Fibroblast of lung (primary cell): ENCODE measurements at regions not wholly inside any gene's neighbourhood (a gene's known extent, or its start where the extent isn't known, plus 50 kb on each side); places are given as distances from the start of the nearest gene placed in this dataset.

Experiments used
- DNase-seq, 2 donors: peaks; one replicate each; pipeline versions ENCODE4 v3.0.0 to v3.0.0-alpha.2; 2010; ENCODE audit warnings: low read depth in 2 of 2
- H2AFZ ChIP-seq: 2 replicates; pipeline ENCODE4 v1.5.1; 2012; ENCODE audit warnings: low read length, control low read depth, inconsistent platforms
- H3K27ac ChIP-seq: 2 replicates; pipeline ENCODE4 v1.5.1; 2011; ENCODE audit warnings: low read length, control low read depth; ENCODE audit not compliant: insufficient read depth
- H3K27me3 ChIP-seq: 2 replicates; pipeline ENCODE4 v1.5.1; 2011; ENCODE audit warnings: mild to moderate bottlenecking, low read length; ENCODE audit not compliant: control insufficient read depth, insufficient read depth
- H3K36me3 ChIP-seq: 2 replicates; pipeline ENCODE4 v1.5.1; 2011; ENCODE audit warnings: low read length; ENCODE audit not compliant: control insufficient read depth, insufficient read depth
- H3K4me1 ChIP-seq: 2 replicates; pipeline ENCODE4 v1.5.1; 2011; ENCODE audit warnings: low read length; ENCODE audit not compliant: control insufficient read depth, insufficient read depth; ENCODE audit errors: extremely low read depth
- H3K4me2 ChIP-seq: 2 replicates; pipeline ENCODE4 v1.5.1; 2011; ENCODE audit warnings: low read length, control low read depth; ENCODE audit not compliant: insufficient read depth; ENCODE audit errors: extremely low read depth
- H3K4me3 ChIP-seq, 4 experiments: fragments of 200-600 bp in 1 of 4; sonication (generic) in 1 of 4; replicated peaks in 1 of 4; 2 replicates each; pipeline ENCODE4 v1.5.1; 2011 to 2016; ENCODE audit warnings: low read length in 4 of 4, low read depth in 3 of 4, mild to moderate bottlenecking in 3 of 4, control low read depth in 2 of 4, inconsistent platforms in 1 of 4, mixed read lengths in 1 of 4; ENCODE audit not compliant: insufficient read depth in 1 of 4; ENCODE audit errors: control extremely low read depth in 1 of 4
- H3K79me2 ChIP-seq: 2 replicates; pipeline ENCODE4 v1.5.1; 2012; ENCODE audit warnings: mild to moderate bottlenecking, low read length, inconsistent platforms; ENCODE audit not compliant: control insufficient read depth, insufficient read depth
- H3K9ac ChIP-seq: 2 replicates; pipeline ENCODE4 v1.5.1; 2011; ENCODE audit warnings: mild to moderate bottlenecking, low read length, control low read depth; ENCODE audit not compliant: insufficient read depth
- H3K9me3 ChIP-seq: 2 replicates; pipeline ENCODE4 v1.5.1; 2012; ENCODE audit warnings: low read depth, low read length; ENCODE audit not compliant: control insufficient read depth, insufficient read depth
- H4K20me1 ChIP-seq: 2 replicates; pipeline ENCODE4 v1.5.1; 2011; ENCODE audit warnings: low read length; ENCODE audit not compliant: control insufficient read depth, insufficient read depth; ENCODE audit errors: extremely low read depth
- CTCF ChIP-seq, 2 donors: IDR thresholded peaks in 1 of 2; conservative IDR thresholded peaks in 1 of 2; 1 replicate in 1 of 2; 2 replicates in 1 of 2; pipeline ENCODE4 v1.5.1; 2011 to 2012; ENCODE audit warnings: low read length in 2 of 2, control low read depth in 1 of 2, inconsistent platforms in 1 of 2, low read depth in 1 of 2, mild to moderate bottlenecking in 1 of 2
- EZH2 ChIP-seq: IDR thresholded peaks from 2 replicates; pipeline ENCODE4 v1.5.1; 2012; ENCODE audit warnings: low read length, control low read depth, mild to moderate bottlenecking; ENCODE audit errors: missing control alignments

DNA sequence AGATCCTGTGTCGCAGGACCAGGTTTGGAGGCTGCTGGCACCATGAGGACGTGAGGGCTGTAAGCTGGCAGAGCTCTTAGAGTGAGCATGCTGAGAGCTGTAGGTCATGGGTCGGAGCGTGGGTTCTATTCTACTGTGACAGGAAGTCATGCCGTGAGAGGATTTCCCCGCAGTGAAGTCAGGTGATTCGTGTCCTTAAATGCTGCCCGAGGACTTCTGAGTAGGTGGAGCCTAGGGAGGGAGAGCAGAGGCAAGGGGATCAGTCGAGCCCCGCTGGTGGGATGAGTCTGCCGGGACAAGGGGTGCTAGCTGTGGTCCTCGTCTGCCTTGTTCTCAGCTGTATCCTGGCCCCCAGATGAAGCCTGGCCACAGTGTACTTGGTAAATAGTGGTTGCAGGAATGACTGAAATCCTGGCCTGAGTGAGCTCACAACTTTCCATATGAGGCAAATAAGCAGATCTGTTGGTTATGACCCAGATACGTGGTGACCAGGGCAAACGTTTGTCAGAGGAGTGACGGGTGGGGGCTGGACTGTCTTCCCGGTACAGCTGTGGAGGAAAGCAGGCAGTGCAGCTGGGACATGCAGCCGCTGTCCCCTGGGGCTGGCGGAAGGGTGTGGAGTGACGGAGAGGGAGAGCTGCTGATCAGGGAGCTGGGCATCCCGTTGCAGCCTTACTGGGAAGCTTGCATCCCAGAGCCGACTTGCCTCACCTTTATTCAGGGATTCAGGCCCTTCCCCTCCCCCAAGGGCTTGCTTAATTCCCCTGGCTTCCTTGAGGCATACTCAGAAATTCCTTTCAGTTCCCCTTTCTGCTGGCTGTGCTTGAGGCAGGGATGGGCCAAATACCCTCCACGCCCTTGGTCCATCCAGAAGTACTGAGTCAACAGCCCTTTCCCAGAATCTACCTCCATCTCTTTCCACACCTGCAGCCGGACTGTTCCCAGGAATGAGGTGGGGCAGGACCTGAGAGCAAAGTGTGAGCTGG is 250.9 kb upstream of the RREB1 start:
- H3K27ac ChIP-seq = no peak overlapping the region
- peak in 1 of 2 donors; percentile 56 for DNase-seq
- no peaks in the 10 kb centered on the region for H3K79me2 ChIP-seq
- no peaks in the 10 kb centered on the region for H4K20me1 ChIP-seq
- peak overlapping the region; percentile 20 for H3K4me2 ChIP-seq
- no peaks in the 10 kb centered on the region for H3K27me3 ChIP-seq
- no peaks in the 10 kb centered on the region for H3K9me3 ChIP-seq
- peak overlapping the region; percentile 17 for H3K9ac ChIP-seq
- peak overlapping the region; percentile 43 for H2AFZ ChIP-seq
- TF ChIP-seq CTCF (conservative IDR thresholded peaks at IDR 0.05 in 1 of 2, IDR thresholded peaks at IDR 0.05 in 1 of 2; ENCODE audit: low read depth in 1 of 2, low read length in 2 of 2) (no peak), EZH2 (no peak)
- peaks cover 6% of the 10 kb centered on the region for H3K4me1 ChIP-seq
- no peaks in the 10 kb centered on the region for H3K36me3 ChIP-seq
- peak overlapping the region in 1 of 4 experiments; percentile 2 for H3K4me3 ChIP-seq

- no peak for TF ChIP-seq CTCF (conservative IDR thresholded peaks at IDR 0.05 in 1 of 2, IDR thresholded peaks at IDR 0.05 in 1 of 2; ENCODE audit: low read depth in 1 of 2, low read length in 2 of 2)
- no peak for TF ChIP-seq EZH2
- Histone ChIP-seq H4K20me1 (no peaks in the 10 kb centered on the region), H3K79me2 (no peaks in the 10 kb centered on the region), H3K4me2 (no peak overlapping the region), H3K27me3 (no peaks in the 10 kb centered on the region), H3K4me3 (no peak overlapping the region), H3K9ac (no peak overlapping the region), H3K9me3 (no peaks in the 10 kb centered on the region), H2AFZ (no peak overlapping the region), H3K36me3 (no peaks in the 10 kb centered on the region), H3K4me1 (peaks cover 6% of the 10 kb centered on the region), H3K27ac (no peak overlapping the region)
- no peak for DNase-seq
These were observed 250.2 kb upstream of the RREB1 start for GRCh38 chr6:6857528-6857927.

GRCh38 chr6:6858533-6858982 is 249.2 kb upstream of the RREB1 start:
- H3K79me2 ChIP-seq = no peaks in the 10 kb centered on the region
- TF ChIP-seq CTCF (conservative IDR thresholded peaks at IDR 0.05 in 1 of 2, IDR thresholded peaks at IDR 0.05 in 1 of 2; ENCODE audit: low read depth in 1 of 2, low read length in 2 of 2) (no peak), EZH2 (no peak)
- H3K9me3 ChIP-seq = no peaks in the 10 kb centered on the region

More at GRCh38 chr6:6858533-6858982, 249.2 kb upstream of the RREB1 start:
- Histone ChIP-seq H4K20me1 (no peaks in the 10 kb centered on the region), H3K36me3 (no peaks in the 10 kb centered on the region), H3K27ac (no peak overlapping the region), H3K9ac (no peak overlapping the region), H3K4me1 (peaks cover 6% of the 10 kb centered on the region), H3K4me2 (no peak overlapping the region), H3K27me3 (no peaks in the 10 kb centered on the region), H3K4me3 (no peak overlapping the region), H2AFZ (no peak overlapping the region)
- no peak for DNase-seq
